Tibial nerve (tissue), 4 donors: ENCODE measurements at regions not wholly inside any gene's neighbourhood (a gene's known extent, or its start where the extent isn't known, plus 50 kb on each side); places are given as distances from the start of the nearest gene placed in this dataset.
"Not testable (repeated sequence)": the region's sequence is repeated elsewhere in the genome, so short reads cannot be mapped to it uniquely, and the experiment has no call there.

ENCODE experiments used
- DNase-seq, 2 donors: peaks; one replicate each; pipeline ENCODE4 v3.0.0-alpha.2; 2019; ENCODE audit warnings: low spot score in 2 of 2
- H3K27ac ChIP-seq, 4 donors: fragments of 200-600 bp; sonication (generic) in 3 of 4; one replicate each; pipeline ENCODE4 v1.5.1; 2017 to 2019; ENCODE audit warnings: mild to moderate bottlenecking in 1 of 4
- H3K27me3 ChIP-seq, 2 donors: fragments of 200-600 bp; sonication (generic) in 1 of 2; one replicate each; pipeline versions ENCODE4 v1.5.1 to v1.6.0; 2017 to 2019
- H3K36me3 ChIP-seq, 3 donors: fragments of 200-600 bp; sonication (generic); one replicate each; pipeline ENCODE4 v1.5.1; 2018 to 2019
- H3K4me1 ChIP-seq, 4 donors: fragments of 200-600 bp; sonication (generic) in 3 of 4; one replicate each; pipeline ENCODE4 v1.5.1; 2017 to 2019
- H3K4me3 ChIP-seq, 4 donors: fragments of 200-600 bp; sonication (generic) in 3 of 4; one replicate each; pipeline ENCODE4 v1.5.1; 2017 to 2019; ENCODE audit warnings: mild to moderate bottlenecking in 1 of 4, moderate library complexity in 1 of 4
- H3K9me3 ChIP-seq, 4 donors: fragments of 200-600 bp; sonication (generic) in 3 of 4; one replicate each; pipeline ENCODE4 v1.5.1; 2017 to 2019
- EP300 ChIP-seq, 2 donors: sonication (generic); formaldehyde crosslinking; IDR thresholded peaks; one replicate each; pipeline ENCODE4 v1.6.1; 2017; ENCODE audit warnings: antibody characterized with exemption in 2 of 2, mild to moderate bottlenecking in 1 of 2
- POLR2A ChIP-seq, 2 donors: fragments of 450-650 bp; IDR thresholded peaks; one replicate each; pipeline ENCODE4 v1.6.1; 2017; ENCODE audit warnings: antibody characterized with exemption in 2 of 2, mild to moderate bottlenecking in 2 of 2, moderate library complexity in 2 of 2
- WGBS, 2 donors: methylation state at CpG; one replicate each; pipeline ENCODE4 v1.1.5; 2018; 5-methylcytosine and 5-hydroxymethylcytosine counted together
- TF ChIP-seq, protein P1 (sequence below), 5 experiments: fragments of 200-600 bp in 3 of 5; fragments of 450-650 bp in 2 of 5; sonication (generic) in 3 of 5; IDR thresholded peaks; one replicate each; pipeline ENCODE4 v1.5.1; 2016 to 2019; ENCODE audit warnings: antibody characterized with exemption in 5 of 5, mild to moderate bottlenecking in 3 of 5, moderate library complexity in 2 of 5

- Histone ChIP-seq H3K9me3 (no peaks in the 10 kb centered on the region), H3K4me1 (no peaks in the 10 kb centered on the region), H3K27ac (no peak overlapping the region), H3K36me3 (no peaks in the 10 kb centered on the region), H3K27me3 (no peaks in the 10 kb centered on the region), H3K4me3 (no peak overlapping the region)
- WGBS, 2 donors, result 72 to 80% methylated on average over 2 of the region's 2 CpGs
- no peak for DNase-seq
- no peak for TF ChIP-seq EP300 (IDR thresholded peaks at IDR 0.05)
- TF ChIP-seq, protein P1, sequence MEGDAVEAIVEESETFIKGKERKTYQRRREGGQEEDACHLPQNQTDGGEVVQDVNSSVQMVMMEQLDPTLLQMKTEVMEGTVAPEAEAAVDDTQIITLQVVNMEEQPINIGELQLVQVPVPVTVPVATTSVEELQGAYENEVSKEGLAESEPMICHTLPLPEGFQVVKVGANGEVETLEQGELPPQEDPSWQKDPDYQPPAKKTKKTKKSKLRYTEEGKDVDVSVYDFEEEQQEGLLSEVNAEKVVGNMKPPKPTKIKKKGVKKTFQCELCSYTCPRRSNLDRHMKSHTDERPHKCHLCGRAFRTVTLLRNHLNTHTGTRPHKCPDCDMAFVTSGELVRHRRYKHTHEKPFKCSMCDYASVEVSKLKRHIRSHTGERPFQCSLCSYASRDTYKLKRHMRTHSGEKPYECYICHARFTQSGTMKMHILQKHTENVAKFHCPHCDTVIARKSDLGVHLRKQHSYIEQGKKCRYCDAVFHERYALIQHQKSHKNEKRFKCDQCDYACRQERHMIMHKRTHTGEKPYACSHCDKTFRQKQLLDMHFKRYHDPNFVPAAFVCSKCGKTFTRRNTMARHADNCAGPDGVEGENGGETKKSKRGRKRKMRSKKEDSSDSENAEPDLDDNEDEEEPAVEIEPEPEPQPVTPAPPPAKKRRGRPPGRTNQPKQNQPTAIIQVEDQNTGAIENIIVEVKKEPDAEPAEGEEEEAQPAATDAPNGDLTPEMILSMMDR (IDR thresholded peaks at IDR 0.05), result no peak
- TF ChIP-seq POLR2A (IDR thresholded peaks at IDR 0.05), result no peak
Observed at GRCh38 chr14:84477996-84478395, 1051.9 kb upstream of the FLRT2 start.

DNA sequence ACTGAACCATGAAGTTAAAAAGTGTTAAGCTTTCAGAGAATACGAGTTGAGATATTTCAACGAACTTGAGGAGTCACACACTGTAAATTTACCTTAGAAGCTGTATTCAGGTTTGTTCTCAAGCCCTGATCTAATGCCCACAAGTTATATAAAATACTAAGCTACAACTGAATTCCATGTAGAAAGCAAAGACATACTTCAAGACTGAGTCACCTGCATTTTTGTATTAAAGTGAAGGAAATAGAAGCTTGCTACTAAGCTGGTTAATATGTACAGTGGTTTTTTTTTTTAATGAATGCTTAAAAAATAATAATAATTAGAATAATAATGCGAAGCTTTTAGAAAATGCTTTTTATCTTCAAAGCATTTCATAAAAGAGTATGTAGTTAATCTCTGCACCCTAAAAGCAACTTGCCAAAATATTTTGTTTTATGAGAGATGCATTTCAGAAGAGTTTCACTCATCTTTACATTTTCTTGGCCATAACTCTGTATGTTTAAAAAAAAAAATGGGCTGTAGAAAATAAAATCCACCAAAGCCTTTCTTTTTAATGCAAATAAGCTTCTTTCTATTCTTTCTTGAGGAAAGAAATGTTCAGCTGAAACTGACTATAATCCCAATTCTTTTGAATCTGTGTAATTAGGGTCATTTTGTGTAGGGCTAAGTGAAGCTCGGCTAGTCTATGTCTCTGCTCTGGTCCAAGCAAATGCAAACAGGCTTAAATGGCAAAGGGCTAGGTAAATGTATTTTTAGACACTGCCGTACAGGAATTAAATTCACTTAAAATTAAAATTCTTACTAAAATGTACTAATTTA lies 1047.5 kb upstream of the FLRT2 start:
- DNase-seq, result no peak
- WGBS, 2 donors, result 75 to 81% methylated on average over 5 of the region's 5 CpGs
- Histone ChIP-seq H3K4me1 (no peaks in the 10 kb centered on the region), H3K36me3 (no peaks in the 10 kb centered on the region), H3K27me3 (no peaks in the 10 kb centered on the region), H3K9me3 (no peaks in the 10 kb centered on the region), H3K27ac (no peak overlapping the region), H3K4me3 (peak overlapping the region in 1 of 4 donors; percentile 5)
- TF ChIP-seq, protein P1 (IDR thresholded peaks at IDR 0.05), result no peak
- TF ChIP-seq POLR2A (IDR thresholded peaks at IDR 0.05) (no peak), EP300 (IDR thresholded peaks at IDR 0.05) (no peak)

DNA sequence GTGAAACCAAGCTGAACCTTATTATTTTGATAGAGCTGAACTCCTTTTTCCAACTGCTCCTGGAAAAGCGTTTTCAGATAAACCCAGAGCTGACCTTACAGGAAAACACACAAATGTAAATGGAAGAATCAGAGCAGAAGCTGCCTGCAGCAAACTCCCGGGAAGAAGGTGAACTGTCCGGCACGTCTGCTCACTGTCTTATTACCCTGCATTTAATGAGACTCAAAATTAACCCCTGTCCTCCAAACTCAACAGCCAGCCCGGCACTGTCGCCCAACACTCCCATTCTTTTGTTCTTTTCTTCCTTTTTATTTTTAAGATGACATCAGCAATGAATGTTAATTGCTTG lies 1046.9 kb upstream of the FLRT2 start:
- H3K4me3 ChIP-seq, result peak overlapping the region in 1 of 4 donors; percentile 5
- H3K4me1 ChIP-seq, result no peaks in the 10 kb centered on the region
- TF ChIP-seq EP300 (IDR thresholded peaks at IDR 0.05) (no peak), POLR2A (IDR thresholded peaks at IDR 0.05) (no peak)
- TF ChIP-seq, protein P1 (IDR thresholded peaks at IDR 0.05), result no peak
- 40% methylated on average over 6 of the region's 6 CpGs for WGBS, 2 donors
- no peaks in the 10 kb centered on the region for H3K36me3 ChIP-seq
- no peak for DNase-seq
- H3K9me3 ChIP-seq, result no peaks in the 10 kb centered on the region
- H3K27me3 ChIP-seq, result no peaks in the 10 kb centered on the region
- no peak overlapping the region for H3K27ac ChIP-seq

DNA sequence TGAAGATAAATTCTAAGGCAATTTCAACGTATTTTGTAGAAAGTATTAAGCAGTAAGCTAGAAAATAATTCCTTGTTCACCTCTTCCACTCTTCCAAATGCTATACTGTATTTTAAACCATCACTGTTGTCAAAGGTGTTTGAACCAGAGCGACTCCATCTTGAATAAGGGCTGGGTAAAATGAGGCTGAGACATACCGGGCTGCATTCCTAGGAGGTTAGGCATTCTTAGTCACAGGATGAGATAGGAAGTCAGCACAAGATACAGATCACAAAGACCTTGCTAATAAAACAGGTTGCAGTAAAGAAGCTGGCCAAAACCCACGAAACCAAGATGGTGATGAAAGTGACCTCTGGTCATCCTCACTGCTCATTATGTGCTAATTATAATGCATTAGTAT lies 1045.7 kb upstream of the FLRT2 start:
- not testable (repeated sequence) for H3K4me3 ChIP-seq, H3K36me3 ChIP-seq, DNase-seq, H3K9me3 ChIP-seq, H3K4me1 ChIP-seq, H3K27me3 ChIP-seq, H3K27ac ChIP-seq
- 85 to 92% methylated on average over 4 of the region's 4 CpGs for WGBS, 2 donors

GRCh38 chr14:84485036-84485435 lies 1044.9 kb upstream of the FLRT2 start:
- Histone ChIP-seq H3K36me3 (no peaks in the 10 kb centered on the region), H3K4me3 (no peak overlapping the region), H3K4me1 (no peaks in the 10 kb centered on the region), H3K27me3 (no peaks in the 10 kb centered on the region), H3K9me3 (no peaks in the 10 kb centered on the region), H3K27ac (no peak overlapping the region)
- no peak for DNase-seq
- no peak for TF ChIP-seq POLR2A (IDR thresholded peaks at IDR 0.05)
- no peak for TF ChIP-seq EP300 (IDR thresholded peaks at IDR 0.05)
- TF ChIP-seq, protein P1 (IDR thresholded peaks at IDR 0.05), result no peak
